H1 (cell line): ENCODE measurements at regions not wholly inside any gene's neighbourhood (a gene's known extent, or its start where the extent isn't known, plus 50 kb on each side); places are given as distances from the start of the nearest gene placed in this dataset.

Experiments used
- CTCF ChIA-PET: fragments of 300-600 bp; sonication (Branson Sonifier 250); formaldehyde crosslinking; loops from one replicate; lab custom pipeline; 2021; ENCODE audit not compliant: partially characterized antibody; lab: Charles Lee
- POLR2A ChIA-PET: fragments of 300-600 bp; sonication (Branson Sonifier 250); formaldehyde crosslinking; loops from one replicate; lab custom pipeline; 2021; ENCODE audit warnings: inconsistent platforms; ENCODE audit not compliant: partially characterized antibody; lab: Charles Lee
- DNase-seq, 2 experiments: peaks; one replicate each; pipeline versions ENCODE4 v3.0.0 to v3.0.0-alpha.2; 2010 to 2022; ENCODE audit warnings: low spot score in 2 of 2, low read depth in 1 of 2, mixed read lengths in 1 of 2
- FAIRE-seq: peaks from 2 replicates; lab custom pipeline; 2011; peaks lifted over from hg19 to GRCh38; lab: Jason Lieb, UNC
- H2AFZ ChIP-seq: 2 replicates; pipeline ENCODE4 v1.8.1; 2012; ENCODE audit warnings: low read length, inconsistent platforms
- H2AK5ac ChIP-seq: 2 replicates; pipeline ENCODE4 v1.6.1; 2013; ENCODE audit warnings: low read depth, low read length
- H2BK120ac ChIP-seq: replicated peaks from 2 replicates; pipeline ENCODE3; 2013; ENCODE audit warnings: low read depth, low read length, inconsistent platforms
- H2BK12ac ChIP-seq: 2 replicates; pipeline ENCODE4 v1.6.1; 2013; ENCODE audit warnings: low read depth, low read length
- H2BK15ac ChIP-seq: 2 replicates; pipeline ENCODE4 v1.6.1; 2013; ENCODE audit warnings: low read length
- H2BK20ac ChIP-seq: 2 replicates; pipeline ENCODE4 v1.6.1; 2013; ENCODE audit warnings: low read length
- H2BK5ac ChIP-seq: 2 replicates; pipeline ENCODE4 v1.6.1; 2013; ENCODE audit warnings: low read depth, low read length
- H3K14ac ChIP-seq: 2 replicates; pipeline ENCODE4 v1.6.1; 2013; ENCODE audit warnings: inconsistent platforms; ENCODE audit not compliant: insufficient read length
- H3K18ac ChIP-seq: 2 replicates; pipeline ENCODE4 v1.6.1; 2013; ENCODE audit warnings: low read length; ENCODE audit errors: extremely low read depth
- H3K23ac ChIP-seq: 2 replicates; pipeline ENCODE4 v1.6.1; 2013; ENCODE audit warnings: inconsistent platforms; ENCODE audit not compliant: insufficient read length
- H3K23me2 ChIP-seq: 2 replicates; pipeline ENCODE4 v1.6.1; 2013; ENCODE audit warnings: low read depth, low read length
- H3K27ac ChIP-seq: 2 replicates; pipeline ENCODE4 v1.6.1; 2011; ENCODE audit warnings: low read depth, low read length, inconsistent platforms
- H3K27me3 ChIP-seq, 4 experiments: replicated peaks in 1 of 4; 1 replicate in 1 of 4; 2 replicates in 3 of 4; pipeline versions ENCODE4 v1.6.1 to v1.8.1; 2011 to 2013; ENCODE audit warnings: low read length in 3 of 4, mild to moderate bottlenecking in 3 of 4, inconsistent platforms in 2 of 4, mixed read lengths in 2 of 4, moderate library complexity in 1 of 4; ENCODE audit not compliant: control insufficient read depth in 3 of 4, insufficient read depth in 3 of 4; ENCODE audit errors: extremely low read depth in 1 of 4
- H3K36me3 ChIP-seq, 4 experiments: 2 replicates each; pipeline versions ENCODE4 v1.6.1 to v1.8.1; 2011 to 2013; ENCODE audit warnings: mild to moderate bottlenecking in 4 of 4, low read length in 3 of 4, moderate library complexity in 2 of 4, control low read depth in 1 of 4, inconsistent platforms in 1 of 4; ENCODE audit not compliant: insufficient read depth in 4 of 4, control insufficient read depth in 2 of 4
- H3K4ac ChIP-seq: replicated peaks from 2 replicates; pipeline ENCODE3; 2013; ENCODE audit warnings: low read length, low read depth, mixed read lengths, inconsistent platforms; ENCODE audit not compliant: insufficient read length
- H3K4me1 ChIP-seq, 4 experiments: replicated peaks in 1 of 4; 1 replicate in 1 of 4; 2 replicates in 3 of 4; pipeline versions ENCODE4 v1.6.1 to v1.8.1; 2011 to 2013; ENCODE audit warnings: low read length in 3 of 4, inconsistent platforms in 2 of 4, mixed read lengths in 1 of 4; ENCODE audit not compliant: insufficient read depth in 4 of 4, control insufficient read depth in 3 of 4
- H3K4me2 ChIP-seq, 2 experiments: 2 replicates each; pipeline versions ENCODE4 v1.6.1 to v1.8.1; 2011 to 2013; ENCODE audit warnings: low read depth in 2 of 2, low read length in 2 of 2, control low read depth in 1 of 2, inconsistent platforms in 1 of 2, mild to moderate bottlenecking in 1 of 2; ENCODE audit not compliant: insufficient read depth in 1 of 2
- H3K4me3 ChIP-seq, 4 experiments: fragments of 200-600, 300-600 bp in 1 of 4; sonication (generic), shearing (Covaris generic), sonication (Bioruptor Twin) in 1 of 4; 2 replicates each; pipeline versions ENCODE4 v1.5.1 to v1.8.1; 2011 to 2016; ENCODE audit warnings: low read length in 4 of 4, low read depth in 3 of 4, control low read depth in 2 of 4, inconsistent platforms in 2 of 4, mild to moderate bottlenecking in 2 of 4, mixed read lengths in 1 of 4, moderate library complexity in 1 of 4; ENCODE audit not compliant: insufficient read depth in 2 of 4; ENCODE audit errors: extremely low read depth in 1 of 4
- H3K56ac ChIP-seq: replicated peaks from 2 replicates; pipeline ENCODE3; 2013; ENCODE audit warnings: low read depth, mild to moderate bottlenecking, mixed read lengths, low read length, inconsistent platforms; ENCODE audit not compliant: insufficient read length
- H3K79me1 ChIP-seq: 2 replicates; pipeline ENCODE4 v1.6.1; 2013; ENCODE audit warnings: low read depth, low read length, control low read depth
- H3K79me2 ChIP-seq, 2 experiments: 2 replicates each; pipeline versions ENCODE4 v1.6.1 to v1.8.1; 2012 to 2013; ENCODE audit warnings: low read length in 2 of 2, mild to moderate bottlenecking in 2 of 2, inconsistent platforms in 1 of 2; ENCODE audit not compliant: insufficient read depth in 2 of 2, control insufficient read depth in 1 of 2
- H3K9ac ChIP-seq, 4 experiments: replicated peaks in 1 of 4; 1 replicate in 1 of 4; 2 replicates in 3 of 4; pipeline versions ENCODE4 v1.6.1 to v1.8.1; 2011 to 2013; ENCODE audit warnings: low read depth in 3 of 4, low read length in 3 of 4, control low read depth in 2 of 4, mild to moderate bottlenecking in 2 of 4, moderate library complexity in 2 of 4, inconsistent platforms in 1 of 4; ENCODE audit errors: extremely low read depth in 1 of 4
- H3K9me3 ChIP-seq, 2 experiments: 2 replicates each; pipeline versions ENCODE4 v1.6.1 to v1.8.1; 2012 to 2013; ENCODE audit warnings: mild to moderate bottlenecking in 2 of 2, moderate library complexity in 2 of 2, control low read depth in 1 of 2, inconsistent platforms in 1 of 2, low read depth in 1 of 2, low read length in 1 of 2, mixed read lengths in 1 of 2; ENCODE audit not compliant: insufficient read depth in 2 of 2
- H4K20me1 ChIP-seq, 2 experiments: replicated peaks in 1 of 2; 2 replicates each; pipeline versions ENCODE3 to v1.8.1; 2011 to 2013; ENCODE audit warnings: inconsistent platforms in 2 of 2, low read length in 2 of 2, mild to moderate bottlenecking in 1 of 2; ENCODE audit not compliant: insufficient read depth in 2 of 2, control insufficient read depth in 1 of 2
- H4K5ac ChIP-seq: 2 replicates; pipeline ENCODE4 v1.6.1; 2013; ENCODE audit warnings: low read length, low read depth, mixed read lengths, inconsistent platforms; ENCODE audit not compliant: insufficient read length
- H4K8ac ChIP-seq: 2 replicates; pipeline ENCODE4 v1.8.0; 2013; ENCODE audit warnings: mild to moderate bottlenecking, moderate library complexity, low read length, inconsistent platforms; ENCODE audit not compliant: insufficient read depth; ENCODE audit errors: extremely low read depth
- H4K91ac ChIP-seq: replicated peaks from 2 replicates; pipeline ENCODE3; 2013; ENCODE audit warnings: low read length, mixed read lengths, inconsistent platforms; ENCODE audit not compliant: insufficient read length
- CEBPB ChIP-seq: IDR thresholded peaks from 2 replicates; pipeline ENCODE4 v1.6.1; 2012; ENCODE audit warnings: low read depth, low read length
- CTBP2 ChIP-seq: IDR thresholded peaks from 2 replicates; pipeline ENCODE4 v1.7.0; 2011; ENCODE audit warnings: borderline replicate concordance, mild to moderate bottlenecking, moderate library complexity, mixed read lengths, low read length; ENCODE audit not compliant: insufficient read depth, insufficient read length
- GTF2F1 ChIP-seq: IDR thresholded peaks from 2 replicates; pipeline ENCODE4 v1.6.1; 2012; ENCODE audit warnings: low read depth, low read length, improper control_type of control experiment, borderline replicate concordance
- RNF2 ChIP-seq: fragments of 200-900, 300-1000 bp; sonication (generic); IDR thresholded peaks from 2 replicates; pipeline ENCODE4 v1.7.1; 2016; ENCODE audit warnings: borderline replicate concordance, low read depth, mild to moderate bottlenecking, antibody characterized with exemption, low read length; ENCODE audit not compliant: poor library complexity, severe bottlenecking; ENCODE audit errors: missing control alignments
- WGBS, 2 experiments: shearing (Covaris generic) in 1 of 2; methylation state at CpG; one replicate each; pipeline versions ENCODE4 v1.1.6 to v1.1.7; 2013 to 2015; ENCODE audit warnings: low lambda C conversion rate in 2 of 2, mixed read lengths in 2 of 2, inconsistent platforms in 1 of 2, low coverage in 1 of 2, missing lambda C conversion rate in 1 of 2; ENCODE audit not compliant: insufficient replicate concordance in 2 of 2, insufficient coverage in 1 of 2, insufficient read length in 1 of 2; ENCODE audit errors: extremely low coverage in 1 of 2, missing lambda C conversion rate in 1 of 2; 5-methylcytosine and 5-hydroxymethylcytosine counted together

GRCh38 chr14:26930576-26930975, 332.7 kb upstream of the NOVA1 start:
- no peak overlapping the region for H3K18ac ChIP-seq
- H4K91ac ChIP-seq, result no peak overlapping the region
- H3K4me2 ChIP-seq, result no peak overlapping the region
- no peak overlapping the region for H2BK20ac ChIP-seq
- H3K79me1 ChIP-seq, result no peaks in the 10 kb centered on the region
- H3K4me1 ChIP-seq, result peaks cover 0 to 6% (median 0%) of the 10 kb centered on the region in 4 experiments; a peak in 3 of 7 replicates
- DNase-seq, result no peak
- no peak for FAIRE-seq
- H4K8ac ChIP-seq, result no peak overlapping the region
- no peak overlapping the region for H3K23ac ChIP-seq
- no peak overlapping the region for H3K9ac ChIP-seq
- CTCF ChIA-PET, result no interaction called here
- H3K4me3 ChIP-seq, result no peak overlapping the region
- POLR2A ChIA-PET, result no interaction called here
- no peak overlapping the region for H2BK12ac ChIP-seq
- no peaks in the 10 kb centered on the region for H3K79me2 ChIP-seq
- no peak overlapping the region for H4K5ac ChIP-seq
- no peaks in the 10 kb centered on the region for H3K23me2 ChIP-seq
- no peak overlapping the region for H3K56ac ChIP-seq
- no peak overlapping the region for H2BK5ac ChIP-seq
- no peaks in the 10 kb centered on the region for H3K36me3 ChIP-seq
- H3K14ac ChIP-seq, result no peak overlapping the region
- no peaks in the 10 kb centered on the region for H3K27me3 ChIP-seq
- no peak overlapping the region for H2AFZ ChIP-seq
- H3K27ac ChIP-seq, result no peak overlapping the region
- no peaks in the 10 kb centered on the region for H4K20me1 ChIP-seq
- H2AK5ac ChIP-seq, result no peak overlapping the region
- 74% methylated on average over 2 of the region's 2 CpGs; no CpG with 5 or more reads in 1 of the 2 experiments for WGBS, 2 experiments
- H2BK15ac ChIP-seq, result no peak overlapping the region
- H2BK120ac ChIP-seq, result no peak overlapping the region
- H3K9me3 ChIP-seq, result peaks cover 6 to 7% of the 10 kb centered on the region in 2 experiments; a peak in 3 of 4 replicates
- H3K4ac ChIP-seq, result no peak overlapping the region
- TF ChIP-seq CTBP2 (no peak), GTF2F1 (no peak), CEBPB (no peak), RNF2 (no peak)
